22Rv1 (cell line): ENCODE measurements at regions not wholly inside any gene's neighbourhood (a gene's known extent, or its start where the extent isn't known, plus 50 kb on each side); places are given as distances from the start of the nearest gene placed in this dataset.

ENCODE experiments used
- H3K27ac ChIP-seq: fragments of 450-650 bp; 2 replicates; pipeline ENCODE4 v1.5.1; 2017
- CTCF ChIP-seq: fragments of 450-650 bp; IDR thresholded peaks from 2 replicates; pipeline ENCODE4 v1.5.1; 2017; ENCODE audit warnings: mild to moderate bottlenecking
- ZFX ChIP-seq: fragments of 450-650 bp; IDR thresholded peaks from 2 replicates; pipeline ENCODE4 v1.6.1; 2017; ENCODE audit warnings: antibody characterized with exemption, borderline replicate concordance

GRCh38 chr18:77969972-77970371, 720.3 kb downstream of the GALR1 start:
- H3K27ac ChIP-seq = no peak overlapping the region
- no peak for TF ChIP-seq ZFX
- TF ChIP-seq CTCF = no peak

GRCh38 chr18:77970814-77971213, 721.2 kb downstream of the GALR1 start:
- no peak for TF ChIP-seq ZFX
- TF ChIP-seq CTCF = no peak
- no peak overlapping the region for H3K27ac ChIP-seq

- no peak overlapping the region for H3K27ac ChIP-seq
- TF ChIP-seq CTCF (no peak), ZFX (no peak)
Measured at GRCh38 chr18:77973745-77974144, 724.1 kb downstream of the GALR1 start.

- no peak for TF ChIP-seq CTCF
- no peak for TF ChIP-seq ZFX
- no peak overlapping the region for H3K27ac ChIP-seq
Measured at GRCh38 chr18:77974329-77974728, 724.7 kb downstream of the GALR1 start.

GRCh38 chr18:77977331-77977730, 727.7 kb downstream of the GALR1 start:
- no peak for TF ChIP-seq CTCF
- no peak for TF ChIP-seq ZFX
- no peak overlapping the region for H3K27ac ChIP-seq

- TF ChIP-seq ZFX (no peak), CTCF (no peak)
- H3K27ac ChIP-seq = no peak overlapping the region
Measured at GRCh38 chr18:77980275-77980674, 730.6 kb downstream of the GALR1 start.

GRCh38 chr18:77981874-77982273, 732.2 kb downstream of the GALR1 start:
- no peak overlapping the region for H3K27ac ChIP-seq
- TF ChIP-seq CTCF (no peak), ZFX (no peak)
